H1 (cell line): ENCODE measurements at regions not wholly inside any gene's neighbourhood (a gene's known extent, or its start where the extent isn't known, plus 50 kb on each side); places are given as distances from the start of the nearest gene placed in this dataset.

Experiments used
- ATF3 ChIP-seq: IDR thresholded peaks from 2 replicates; pipeline ENCODE4 v1.6.1; 2011; ENCODE audit warnings: low read depth, mild to moderate bottlenecking, low read length; ENCODE audit not compliant: insufficient read depth
- CHD2 ChIP-seq: IDR thresholded peaks from 2 replicates; pipeline ENCODE4 v1.6.1; 2012; ENCODE audit warnings: low read length, improper control_type of control experiment
- MAFK ChIP-seq: IDR thresholded peaks from 2 replicates; pipeline ENCODE4 v1.6.1; 2012; ENCODE audit warnings: low read depth, mild to moderate bottlenecking, improper control_type of control experiment, low read length
- RAD21 ChIP-seq, 2 experiments: IDR thresholded peaks in 1 of 2; conservative IDR thresholded peaks in 1 of 2; 2 replicates each; pipeline ENCODE4 v1.6.1; 2011; ENCODE audit warnings: low read depth in 2 of 2, low read length in 2 of 2, improper control_type of control experiment in 1 of 2, inconsistent platforms in 1 of 2, mild to moderate bottlenecking in 1 of 2, moderate library complexity in 1 of 2
- RNF2 ChIP-seq: fragments of 200-900, 300-1000 bp; sonication (generic); IDR thresholded peaks from 2 replicates; pipeline ENCODE4 v1.7.1; 2016; ENCODE audit warnings: borderline replicate concordance, low read depth, mild to moderate bottlenecking, antibody characterized with exemption, low read length; ENCODE audit not compliant: poor library complexity, severe bottlenecking; ENCODE audit errors: missing control alignments
- SAP30 ChIP-seq: fragments of 300-600 bp; sonication (generic); IDR thresholded peaks from 2 replicates; pipeline ENCODE4 v1.7.1; 2012; ENCODE audit warnings: low read length, moderate library complexity, mild to moderate bottlenecking, inconsistent platforms; ENCODE audit not compliant: insufficient read depth, insufficient replicate concordance
- SRF ChIP-seq: IDR thresholded peaks from 2 replicates; pipeline ENCODE4 v1.6.1; 2011; ENCODE audit warnings: mild to moderate bottlenecking, low read depth, low read length, moderate library complexity
- TCF12 ChIP-seq: IDR thresholded peaks from 2 replicates; pipeline ENCODE4 v1.6.1; 2011; ENCODE audit warnings: low read depth, mild to moderate bottlenecking, low read length

GRCh38 chr3:144521131-144521530, 549.5 kb downstream of the DIPK2A start (continued):
- TF ChIP-seq RAD21 (IDR thresholded peaks at IDR 0.05 in 1 of 2, conservative IDR thresholded peaks at IDR 0.05 in 1 of 2; ENCODE audit: low read depth in 2 of 2, low read length in 2 of 2), result no peak
- TF ChIP-seq RNF2, result no peak
- no peak for TF ChIP-seq SAP30
- TF ChIP-seq MAFK, result no peak
- TF ChIP-seq TCF12, result no peak
- no peak for TF ChIP-seq ATF3
- TF ChIP-seq SRF, result no peak
- no peak for TF ChIP-seq CHD2
- TF ChIP-seq, all 59 proteins: peak for 0
